HS-27A (cell line): ENCODE measurements at regions not wholly inside any gene's neighbourhood (a gene's known extent, or its start where the extent isn't known, plus 50 kb on each side); places are given as distances from the start of the nearest gene placed in this dataset.

Source experiments
- DNase-seq: peaks from one replicate; pipeline ENCODE4 v3.0.0-alpha.2; 2012; ENCODE audit warnings: low read depth, missing footprints

- DNase-seq: no peak
Observed at GRCh38 chr22:49507607-49508292, 319.9 kb downstream of the BRD1 start.

- DNase-seq: no peak
Observed at GRCh38 chr22:49506010-49506400, 321.7 kb downstream of the BRD1 start.

DNA sequence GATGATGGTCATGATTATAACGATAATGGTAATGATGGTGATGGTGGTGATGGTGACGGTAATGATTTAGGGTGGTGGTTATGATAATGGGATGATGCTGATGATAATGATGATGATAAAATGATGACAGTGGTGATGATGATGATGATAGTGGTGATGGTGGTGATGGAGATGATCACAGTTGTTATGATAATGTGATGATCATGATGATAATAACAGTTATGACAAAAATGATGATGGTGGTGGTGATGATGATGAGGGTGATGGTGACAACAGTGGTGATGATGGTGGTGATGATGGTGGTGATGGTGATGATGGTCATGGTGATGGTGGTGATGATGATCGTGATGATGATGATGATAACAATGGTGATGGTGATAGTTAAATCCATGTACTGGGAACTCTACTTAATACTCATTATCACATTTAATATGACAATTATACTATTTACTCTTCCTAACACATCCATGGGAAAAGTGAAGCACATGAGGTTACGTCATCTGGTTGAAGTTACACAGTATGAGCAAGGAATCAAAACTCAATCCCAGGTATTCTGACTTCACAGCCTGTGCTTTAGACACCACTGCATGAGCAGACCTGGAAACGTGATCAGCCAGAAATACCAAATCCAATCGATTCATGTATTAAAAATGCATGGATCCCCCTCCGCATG lies 322.2 kb downstream of the BRD1 start:
- DNase-seq: no peak

GRCh38 chr22:49503896-49504521 lies 323.7 kb downstream of the BRD1 start:
- no peak for DNase-seq

DNA sequence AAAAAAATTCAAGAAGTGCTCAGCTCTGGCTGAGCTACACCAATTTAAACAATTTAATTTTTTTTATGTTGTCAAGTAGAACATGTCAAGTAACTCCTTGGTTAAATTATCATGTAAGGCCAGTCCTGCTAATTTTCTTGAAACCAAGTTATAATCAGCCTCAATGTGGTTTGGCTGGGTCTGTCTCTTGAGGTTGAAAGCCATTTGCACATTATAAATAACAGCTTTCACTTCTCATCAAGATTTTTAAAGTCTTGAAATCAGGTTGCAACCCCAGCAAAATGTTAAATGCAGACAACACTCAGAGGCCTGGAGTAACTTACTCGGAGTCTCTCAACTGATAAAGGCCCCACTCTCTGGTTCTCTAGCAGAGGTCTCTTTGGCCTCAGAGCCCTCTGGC lies 324.4 kb downstream of the BRD1 start:
- no peak for DNase-seq

- DNase-seq: peak; percentile 3
Observed at GRCh38 chr22:49502126-49502826, 325.4 kb downstream of the BRD1 start.

DNA sequence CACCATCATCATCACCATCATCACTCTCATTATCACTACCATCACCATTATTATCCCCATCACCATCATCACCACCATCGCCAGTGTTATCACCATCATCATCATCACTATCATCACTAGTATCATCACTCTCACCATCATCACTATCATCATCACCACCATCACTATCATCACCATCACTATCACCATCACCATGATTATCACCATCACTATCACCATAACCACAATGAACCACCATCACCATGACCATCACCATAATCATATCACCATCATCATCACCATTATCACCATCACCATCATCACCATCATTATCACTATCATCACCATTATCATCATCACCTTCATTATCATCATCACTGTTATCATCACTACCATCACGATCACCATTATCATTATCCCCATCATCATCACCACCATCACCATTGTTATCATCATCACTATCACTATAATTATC lies 326.7 kb downstream of the BRD1 start:
- DNase-seq: no peak

DNA sequence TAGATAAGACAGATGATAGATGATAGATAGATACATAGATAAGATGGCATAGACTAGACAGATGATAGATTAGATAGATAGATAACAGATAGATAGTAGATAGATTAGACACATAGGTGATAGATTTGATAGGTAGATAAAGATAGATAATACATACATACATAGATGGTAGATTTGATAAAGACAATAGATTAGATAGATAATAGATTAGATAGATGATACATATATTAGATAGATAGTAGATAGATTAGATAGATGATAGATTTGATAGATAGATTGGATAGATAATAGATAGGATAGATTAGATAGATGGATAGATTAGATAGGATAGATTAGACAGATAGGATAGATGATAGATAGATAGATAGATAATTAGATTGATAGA lies 327.6 kb downstream of the BRD1 start:
- DNase-seq: no peak

GRCh38 chr22:49499433-49500075 lies 328.1 kb downstream of the BRD1 start:
- DNase-seq: no peak

- no peak for DNase-seq
Observed at GRCh38 chr22:49497266-49497665, 330.4 kb downstream of the BRD1 start.

DNA sequence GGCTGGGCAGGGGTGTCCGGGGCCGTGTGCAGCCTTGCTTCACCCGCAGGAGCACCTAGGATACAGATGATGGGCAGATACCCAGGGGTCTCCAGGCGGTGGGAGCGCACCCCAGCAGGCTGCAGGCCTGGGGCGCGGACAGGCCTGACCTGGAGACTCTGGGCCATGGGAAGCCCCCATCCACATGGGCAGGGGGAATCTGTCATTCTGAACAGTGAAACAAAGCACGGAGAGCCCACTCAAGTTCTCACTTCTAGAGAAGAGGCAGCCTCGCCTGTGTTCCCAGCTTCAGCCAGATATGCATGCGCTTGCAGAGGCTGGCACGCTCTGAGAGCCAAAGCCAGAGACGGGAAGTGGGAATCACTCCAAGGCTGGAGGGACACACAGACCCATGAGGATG lies 333.1 kb downstream of the BRD1 start:
- DNase-seq: no peak

DNA sequence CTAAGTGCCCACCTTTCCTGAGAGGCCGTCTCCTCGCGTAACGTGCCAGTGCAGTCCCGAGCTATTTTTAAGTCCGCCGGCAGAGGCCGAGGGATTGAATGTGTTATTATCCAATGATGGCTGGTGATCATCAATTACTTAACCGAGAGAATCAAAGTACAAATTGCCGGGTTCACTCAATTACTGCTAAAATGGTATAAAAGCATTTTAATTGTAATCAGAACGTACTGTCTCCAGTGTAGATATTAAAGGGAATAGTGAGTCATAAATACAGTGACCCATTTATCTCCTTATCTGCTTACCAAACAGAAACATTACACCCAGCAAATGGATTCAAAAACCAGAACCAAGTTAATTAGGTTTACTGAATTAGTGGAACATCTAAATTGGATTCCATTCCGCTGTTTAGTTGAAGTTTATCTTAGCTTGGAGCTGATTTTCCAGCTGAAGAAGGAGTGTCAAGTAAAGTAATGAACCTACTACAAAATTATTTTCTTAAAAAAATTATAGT lies 334.9 kb downstream of the BRD1 start:
- DNase-seq: no peak

DNA sequence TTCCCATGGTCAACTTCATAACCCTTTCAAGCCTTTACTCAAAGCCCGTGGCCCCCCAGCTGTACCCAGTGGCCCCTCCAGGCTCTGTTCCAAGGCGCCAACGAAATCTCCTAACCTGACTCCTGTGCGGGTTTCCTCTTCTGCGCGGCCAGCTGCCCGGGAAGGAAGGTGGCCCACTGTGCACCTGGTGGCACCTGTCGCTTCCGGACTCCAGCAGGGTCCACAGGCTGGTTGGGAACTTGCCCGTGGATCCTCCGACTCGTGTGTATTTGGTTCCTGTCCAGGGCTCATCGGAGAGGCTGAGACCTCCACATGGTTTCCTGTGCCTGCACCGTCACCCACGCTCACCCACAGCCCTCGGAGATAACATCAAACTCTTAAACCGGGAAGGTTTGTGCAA lies 335.4 kb downstream of the BRD1 start:
- DNase-seq: no peak

DNA sequence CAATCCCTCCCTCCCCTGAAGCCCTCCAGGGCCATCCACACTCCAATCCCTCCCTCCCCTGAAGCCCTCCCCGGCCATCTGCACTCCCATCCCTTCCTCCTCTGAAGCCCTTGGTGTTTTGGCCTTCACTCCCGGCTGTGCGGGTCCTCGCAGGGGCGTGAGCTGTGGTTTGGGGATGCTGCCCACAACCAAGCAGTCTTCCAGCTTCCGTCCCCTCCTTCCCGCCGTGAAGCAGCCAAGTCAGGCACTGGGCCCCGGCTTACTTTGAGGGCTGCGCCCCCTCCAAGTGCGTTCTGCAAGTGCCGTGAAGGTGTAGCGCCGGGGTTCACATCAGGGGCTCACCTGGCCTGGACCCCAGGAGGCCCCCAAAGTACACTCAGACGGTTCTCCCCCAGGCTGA lies 335.9 kb downstream of the BRD1 start:
- no peak for DNase-seq

GRCh38 chr22:49491221-49491635 lies 336.4 kb downstream of the BRD1 start:
- no peak for DNase-seq

GRCh38 chr22:49490692-49491091 lies 337.0 kb downstream of the BRD1 start:
- no peak for DNase-seq

DNA sequence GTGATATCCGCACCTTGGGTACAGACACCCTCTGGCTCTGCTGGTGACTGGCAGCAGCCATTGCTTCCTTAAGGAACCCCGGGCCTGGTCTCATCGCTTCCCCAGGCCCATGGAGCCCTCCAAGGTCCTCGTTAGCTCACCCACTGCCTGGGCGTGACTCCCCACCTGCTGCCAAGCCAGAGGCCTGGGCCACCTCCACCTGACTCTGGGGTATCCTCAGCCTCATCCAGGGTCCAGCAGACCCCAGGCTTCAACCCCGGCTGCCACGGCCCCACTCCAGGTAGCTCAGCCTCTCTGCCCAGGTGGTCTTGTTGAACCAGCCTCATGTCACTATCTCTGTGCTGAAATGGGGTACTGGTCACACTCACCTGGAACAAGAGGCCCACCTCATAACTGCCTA lies 337.9 kb downstream of the BRD1 start:
- DNase-seq: no peak

DNA sequence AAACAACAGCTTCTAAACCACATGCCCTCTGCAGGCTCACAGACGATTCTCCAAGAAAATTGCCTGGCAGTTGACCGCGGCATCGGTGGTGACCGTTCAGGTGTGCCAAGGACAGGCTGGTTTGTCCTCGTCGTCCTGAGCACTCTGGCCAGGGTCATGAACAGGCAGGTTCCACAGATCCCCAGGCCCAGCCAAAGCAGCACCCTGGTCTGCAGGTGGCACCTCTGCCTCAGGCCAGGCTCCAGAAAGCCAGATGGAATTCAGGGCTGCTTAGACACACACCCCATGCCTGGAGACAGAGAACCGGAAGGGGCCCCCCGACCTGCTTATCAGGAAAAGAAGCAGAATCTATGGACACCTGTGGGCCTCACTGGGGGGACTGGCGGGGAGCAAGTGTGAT lies 338.7 kb downstream of the BRD1 start:
- DNase-seq: no peak

DNA sequence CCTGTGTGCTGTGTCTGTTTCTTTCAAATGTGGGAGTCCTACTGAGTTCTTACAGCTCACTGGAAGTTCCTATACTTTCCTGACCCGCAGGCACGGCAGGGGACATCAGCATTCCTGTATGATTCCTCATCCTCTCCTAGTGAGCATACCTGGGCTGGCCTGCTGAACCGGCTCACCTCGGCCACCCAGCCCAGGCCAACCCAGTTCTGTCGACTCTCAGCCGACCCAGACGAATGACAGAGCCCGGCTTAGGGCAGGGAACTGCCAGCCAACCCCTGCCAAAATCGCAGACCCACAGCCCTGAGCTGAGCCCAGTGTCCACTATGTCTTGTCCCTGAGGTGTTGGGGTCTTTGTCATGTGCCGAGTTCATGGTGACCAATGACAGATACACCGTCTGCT lies 339.7 kb downstream of the BRD1 start:
- no peak for DNase-seq

- no peak for DNase-seq
Observed at GRCh38 chr22:49486225-49486624, 341.4 kb downstream of the BRD1 start.

GRCh38 chr22:49483946-49484345 lies 343.7 kb downstream of the BRD1 start:
- no peak for DNase-seq

- DNase-seq: no peak
Observed at GRCh38 chr22:49483281-49483870, 344.3 kb downstream of the BRD1 start.
